Stimulated activated naive CD8-positive, alpha-beta T cell treated with anti-CD3 and anti-CD28 coated beads, Interleukin-15, Interleukin-2, amounts not matched to agents 100 ng/mL and 50 ng/mL, for 24 hours (primary cell): ENCODE measurements at regions not wholly inside any gene's neighbourhood (a gene's known extent, or its start where the extent isn't known, plus 50 kb on each side); places are given as distances from the start of the nearest gene placed in this dataset.

Experiments used
- H3K27ac Mint-ChIP-seq: one replicate; pipeline ENCODE4 v1.8.0; 2021; ENCODE audit warnings: mild to moderate bottlenecking, mixed read lengths
- H3K27me3 Mint-ChIP-seq: one replicate; pipeline ENCODE4 v1.8.0; 2021; ENCODE audit warnings: mixed read lengths
- H3K36me3 Mint-ChIP-seq: one replicate; pipeline ENCODE4 v1.8.0; 2021; ENCODE audit warnings: low read depth, mixed read lengths
- H3K4me1 Mint-ChIP-seq: one replicate; pipeline ENCODE4 v1.8.0; 2021; ENCODE audit warnings: low read depth, mixed read lengths
- H3K4me3 Mint-ChIP-seq: one replicate; pipeline ENCODE4 v1.8.0; 2021; ENCODE audit warnings: mild to moderate bottlenecking, mixed read lengths
- H3K9me3 Mint-ChIP-seq: one replicate; pipeline ENCODE4 v1.8.0; 2021; ENCODE audit warnings: mixed read lengths

- H3K27me3 Mint-ChIP-seq, result no peaks in the 10 kb centered on the region
- H3K4me1 Mint-ChIP-seq, result no peaks in the 10 kb centered on the region
- no peaks in the 10 kb centered on the region for H3K36me3 Mint-ChIP-seq
- peaks cover 5% of the 10 kb centered on the region for H3K9me3 Mint-ChIP-seq
- no peak overlapping the region for H3K27ac Mint-ChIP-seq
- no peak overlapping the region for H3K4me3 Mint-ChIP-seq
These were observed 433.7 kb downstream of the MBD2 start for GRCh38 chr18:53790786-53791185.

- Mint-ChIP-seq H3K27ac (no peak overlapping the region), H3K36me3 (no peaks in the 10 kb centered on the region), H3K4me3 (no peak overlapping the region), H3K4me1 (no peaks in the 10 kb centered on the region), H3K27me3 (no peaks in the 10 kb centered on the region), H3K9me3 (no peaks in the 10 kb centered on the region)
These were observed 434.9 kb downstream of the MBD2 start for GRCh38 chr18:53789376-53790247.

- Mint-ChIP-seq H3K4me3 (no peak overlapping the region), H3K27ac (no peak overlapping the region), H3K36me3 (no peaks in the 10 kb centered on the region), H3K27me3 (no peaks in the 10 kb centered on the region), H3K9me3 (peaks cover 10% of the 10 kb centered on the region), H3K4me1 (no peaks in the 10 kb centered on the region)
These were observed 438.7 kb downstream of the MBD2 start for GRCh38 chr18:53785811-53786210.

GRCh38 chr18:53784253-53784652 lies 440.2 kb downstream of the MBD2 start:
- peaks cover 20% of the 10 kb centered on the region for H3K9me3 Mint-ChIP-seq
- no peak overlapping the region for H3K4me3 Mint-ChIP-seq
- no peaks in the 10 kb centered on the region for H3K36me3 Mint-ChIP-seq
- no peak overlapping the region for H3K27ac Mint-ChIP-seq
- no peaks in the 10 kb centered on the region for H3K4me1 Mint-ChIP-seq
- no peaks in the 10 kb centered on the region for H3K27me3 Mint-ChIP-seq

GRCh38 chr18:53780666-53781065 lies 443.8 kb downstream of the MBD2 start:
- no peak overlapping the region for H3K4me3 Mint-ChIP-seq
- no peaks in the 10 kb centered on the region for H3K27me3 Mint-ChIP-seq
- no peak overlapping the region for H3K27ac Mint-ChIP-seq
- no peaks in the 10 kb centered on the region for H3K4me1 Mint-ChIP-seq
- H3K9me3 Mint-ChIP-seq, result peaks cover 24% of the 10 kb centered on the region
- no peaks in the 10 kb centered on the region for H3K36me3 Mint-ChIP-seq

- Mint-ChIP-seq H3K4me1 (no peaks in the 10 kb centered on the region), H3K27ac (no peak overlapping the region), H3K4me3 (no peak overlapping the region), H3K36me3 (no peaks in the 10 kb centered on the region), H3K9me3 (peaks cover 14% of the 10 kb centered on the region), H3K27me3 (no peaks in the 10 kb centered on the region)
These were observed 452.2 kb downstream of the MBD2 start for GRCh38 chr18:53772293-53772692.

GRCh38 chr18:53771664-53772063 lies 452.8 kb downstream of the MBD2 start:
- H3K27ac Mint-ChIP-seq, result no peak overlapping the region
- peaks cover 19% of the 10 kb centered on the region for H3K9me3 Mint-ChIP-seq
- no peaks in the 10 kb centered on the region for H3K27me3 Mint-ChIP-seq

GRCh38 chr18:53765211-53765610 lies 459.3 kb downstream of the MBD2 start:
- no peaks in the 10 kb centered on the region for H3K27me3 Mint-ChIP-seq
- H3K4me1 Mint-ChIP-seq, result no peaks in the 10 kb centered on the region
- H3K9me3 Mint-ChIP-seq, result peaks cover 30% of the 10 kb centered on the region
- no peak overlapping the region for H3K4me3 Mint-ChIP-seq
- H3K36me3 Mint-ChIP-seq, result no peaks in the 10 kb centered on the region
- no peak overlapping the region for H3K27ac Mint-ChIP-seq

More at GRCh38 chr18:53771664-53772063, 452.8 kb downstream of the MBD2 start:
- Mint-ChIP-seq H3K4me1 (no peaks in the 10 kb centered on the region), H3K36me3 (no peaks in the 10 kb centered on the region), H3K4me3 (no peak overlapping the region)

GRCh38 chr18:53764086-53764485 lies 460.4 kb downstream of the MBD2 start:
- no peaks in the 10 kb centered on the region for H3K36me3 Mint-ChIP-seq
- no peak overlapping the region for H3K27ac Mint-ChIP-seq
- H3K27me3 Mint-ChIP-seq, result no peaks in the 10 kb centered on the region
- H3K4me3 Mint-ChIP-seq, result no peak overlapping the region
- peaks cover 30% of the 10 kb centered on the region for H3K9me3 Mint-ChIP-seq
- H3K4me1 Mint-ChIP-seq, result no peaks in the 10 kb centered on the region

- Mint-ChIP-seq H3K36me3 (no peaks in the 10 kb centered on the region), H3K27me3 (no peaks in the 10 kb centered on the region), H3K9me3 (peaks cover 5% of the 10 kb centered on the region), H3K27ac (no peak overlapping the region), H3K4me1 (no peaks in the 10 kb centered on the region), H3K4me3 (no peak overlapping the region)
These were observed 467.1 kb downstream of the MBD2 start for GRCh38 chr18:53757328-53757727.

- Mint-ChIP-seq H3K9me3 (peaks cover 2% of the 10 kb centered on the region), H3K4me1 (no peaks in the 10 kb centered on the region), H3K27ac (no peak overlapping the region), H3K27me3 (no peaks in the 10 kb centered on the region), H3K4me3 (no peak overlapping the region), H3K36me3 (no peaks in the 10 kb centered on the region)
These were observed 467.9 kb downstream of the MBD2 start for GRCh38 chr18:53756610-53756972.

GRCh38 chr18:53755914-53756609 lies 468.4 kb downstream of the MBD2 start:
- H3K27ac Mint-ChIP-seq, result no peak overlapping the region
- no peaks in the 10 kb centered on the region for H3K9me3 Mint-ChIP-seq
- no peak overlapping the region for H3K4me3 Mint-ChIP-seq
- H3K36me3 Mint-ChIP-seq, result no peaks in the 10 kb centered on the region
- no peaks in the 10 kb centered on the region for H3K27me3 Mint-ChIP-seq
- no peaks in the 10 kb centered on the region for H3K4me1 Mint-ChIP-seq

GRCh38 chr18:53754154-53754553 lies 470.3 kb downstream of the MBD2 start:
- Mint-ChIP-seq H3K4me1 (no peaks in the 10 kb centered on the region), H3K27ac (no peak overlapping the region), H3K4me3 (no peak overlapping the region), H3K36me3 (no peaks in the 10 kb centered on the region), H3K27me3 (no peaks in the 10 kb centered on the region), H3K9me3 (no peaks in the 10 kb centered on the region)

GRCh38 chr18:53753601-53754000 lies 470.9 kb downstream of the MBD2 start:
- Mint-ChIP-seq H3K9me3 (no peaks in the 10 kb centered on the region), H3K27me3 (no peaks in the 10 kb centered on the region), H3K4me1 (no peaks in the 10 kb centered on the region), H3K27ac (no peak overlapping the region), H3K36me3 (no peaks in the 10 kb centered on the region), H3K4me3 (no peak overlapping the region)

GRCh38 chr18:53752781-53753367 lies 471.6 kb downstream of the MBD2 start:
- Mint-ChIP-seq H3K27me3 (no peaks in the 10 kb centered on the region), H3K27ac (no peak overlapping the region), H3K4me1 (no peaks in the 10 kb centered on the region), H3K9me3 (no peaks in the 10 kb centered on the region), H3K4me3 (no peak overlapping the region), H3K36me3 (no peaks in the 10 kb centered on the region)
